ENCODE measurements at regions not wholly inside any gene's neighbourhood (a gene's known extent, or its start where the extent isn't known, plus 50 kb on each side); places are given as distances from the start of the nearest gene placed in this dataset.

GRCh38 chr10:78511324-78512204, 477.9 kb downstream of the RPS24 start:
- Mint-ChIP-seq H3K27ac (no peak overlapping the region), H3K9me3 (no peaks in the 10 kb centered on the region), H3K4me3 (no peak overlapping the region), H3K27me3 (no peaks in the 10 kb centered on the region), H3K4me1 (no peaks in the 10 kb centered on the region), H3K36me3 (no peaks in the 10 kb centered on the region)
- DNase-seq = no peak

- no peak for DNase-seq
- Mint-ChIP-seq H3K27ac (no peak overlapping the region), H3K36me3 (no peaks in the 10 kb centered on the region), H3K4me3 (no peak overlapping the region), H3K9me3 (no peaks in the 10 kb centered on the region), H3K4me1 (no peaks in the 10 kb centered on the region), H3K27me3 (no peaks in the 10 kb centered on the region)
Observed at GRCh38 chr10:78512205-78512550, 478.5 kb downstream of the RPS24 start.

GRCh38 chr10:78513330-78513729, 479.7 kb downstream of the RPS24 start:
- DNase-seq = no peak
- Mint-ChIP-seq H3K27me3 (no peaks in the 10 kb centered on the region), H3K36me3 (no peaks in the 10 kb centered on the region), H3K27ac (no peak overlapping the region), H3K4me1 (no peaks in the 10 kb centered on the region), H3K9me3 (no peaks in the 10 kb centered on the region), H3K4me3 (no peak overlapping the region)

- Mint-ChIP-seq H3K4me1 (no peaks in the 10 kb centered on the region), H3K27ac (no peak overlapping the region), H3K27me3 (no peaks in the 10 kb centered on the region), H3K9me3 (no peaks in the 10 kb centered on the region), H3K4me3 (no peak overlapping the region), H3K36me3 (no peaks in the 10 kb centered on the region)
- DNase-seq = no peak
Observed at GRCh38 chr10:78513986-78514385, 480.3 kb downstream of the RPS24 start.

- Mint-ChIP-seq H3K9me3 (no peaks in the 10 kb centered on the region), H3K4me3 (no peak overlapping the region), H3K4me1 (no peaks in the 10 kb centered on the region), H3K27ac (no peak overlapping the region), H3K27me3 (no peaks in the 10 kb centered on the region), H3K36me3 (no peaks in the 10 kb centered on the region)
- no peak for DNase-seq
Observed at GRCh38 chr10:78514459-78514858, 480.8 kb downstream of the RPS24 start.

GRCh38 chr10:78515038-78515872, 481.6 kb downstream of the RPS24 start:
- no peaks in the 10 kb centered on the region for H3K27me3 Mint-ChIP-seq
- H3K9me3 Mint-ChIP-seq = no peaks in the 10 kb centered on the region
- H3K4me3 Mint-ChIP-seq = no peak overlapping the region
- no peaks in the 10 kb centered on the region for H3K36me3 Mint-ChIP-seq
- H3K4me1 Mint-ChIP-seq = no peaks in the 10 kb centered on the region
- no peak overlapping the region for H3K27ac Mint-ChIP-seq
- DNase-seq = no peak

GRCh38 chr10:78515873-78516153, 482.1 kb downstream of the RPS24 start:
- Mint-ChIP-seq H3K9me3 (no peaks in the 10 kb centered on the region), H3K27me3 (no peaks in the 10 kb centered on the region), H3K27ac (no peak overlapping the region), H3K4me1 (peaks cover 3% of the 10 kb centered on the region), H3K36me3 (no peaks in the 10 kb centered on the region), H3K4me3 (no peak overlapping the region)
- no peak for DNase-seq

GRCh38 chr10:78516236-78516635, 482.6 kb downstream of the RPS24 start:
- Mint-ChIP-seq H3K36me3 (no peaks in the 10 kb centered on the region), H3K4me1 (peaks cover 4% of the 10 kb centered on the region), H3K4me3 (no peak overlapping the region), H3K27me3 (no peaks in the 10 kb centered on the region), H3K9me3 (no peaks in the 10 kb centered on the region), H3K27ac (no peak overlapping the region)
- no peak for DNase-seq

GRCh38 chr10:78516756-78517155, 483.1 kb downstream of the RPS24 start:
- no peak overlapping the region for H3K4me3 Mint-ChIP-seq
- H3K4me1 Mint-ChIP-seq = peaks cover 5% of the 10 kb centered on the region
- H3K27me3 Mint-ChIP-seq = no peaks in the 10 kb centered on the region
- no peak for DNase-seq
- H3K36me3 Mint-ChIP-seq = no peaks in the 10 kb centered on the region
- no peaks in the 10 kb centered on the region for H3K9me3 Mint-ChIP-seq
- H3K27ac Mint-ChIP-seq = no peak overlapping the region

- H3K36me3 Mint-ChIP-seq = no peaks in the 10 kb centered on the region
- H3K27me3 Mint-ChIP-seq = no peaks in the 10 kb centered on the region
- no peak overlapping the region for H3K4me3 Mint-ChIP-seq
- H3K27ac Mint-ChIP-seq = no peak overlapping the region
- no peak for DNase-seq
- peaks cover 5% of the 10 kb centered on the region for H3K4me1 Mint-ChIP-seq
- no peaks in the 10 kb centered on the region for H3K9me3 Mint-ChIP-seq
Observed at GRCh38 chr10:78518224-78518623, 484.6 kb downstream of the RPS24 start.

GRCh38 chr10:78520737-78521430, 487.2 kb downstream of the RPS24 start:
- H3K9me3 Mint-ChIP-seq = no peaks in the 10 kb centered on the region
- H3K4me1 Mint-ChIP-seq = peaks cover 5% of the 10 kb centered on the region
- no peaks in the 10 kb centered on the region for H3K36me3 Mint-ChIP-seq
- no peaks in the 10 kb centered on the region for H3K27me3 Mint-ChIP-seq
- no peak overlapping the region for H3K27ac Mint-ChIP-seq
- H3K4me3 Mint-ChIP-seq = no peak overlapping the region
- DNase-seq = no peak

GRCh38 chr10:78523453-78523852, 489.8 kb downstream of the RPS24 start:
- DNase-seq = no peak
- H3K4me3 Mint-ChIP-seq = no peak overlapping the region
- H3K27me3 Mint-ChIP-seq = no peaks in the 10 kb centered on the region
- H3K36me3 Mint-ChIP-seq = no peaks in the 10 kb centered on the region
- no peaks in the 10 kb centered on the region for H3K9me3 Mint-ChIP-seq
- peaks cover 5% of the 10 kb centered on the region for H3K4me1 Mint-ChIP-seq
- no peak overlapping the region for H3K27ac Mint-ChIP-seq

- H3K27ac Mint-ChIP-seq = no peak overlapping the region
- H3K4me3 Mint-ChIP-seq = no peak overlapping the region
- no peaks in the 10 kb centered on the region for H3K9me3 Mint-ChIP-seq
- no peak for DNase-seq
- H3K4me1 Mint-ChIP-seq = peaks cover 5% of the 10 kb centered on the region
- H3K36me3 Mint-ChIP-seq = no peaks in the 10 kb centered on the region
- H3K27me3 Mint-ChIP-seq = no peaks in the 10 kb centered on the region
Observed at GRCh38 chr10:78524342-78524741, 490.7 kb downstream of the RPS24 start.

GRCh38 chr10:78524941-78525340, 491.3 kb downstream of the RPS24 start:
- Mint-ChIP-seq H3K9me3 (no peaks in the 10 kb centered on the region), H3K4me3 (no peak overlapping the region), H3K36me3 (no peaks in the 10 kb centered on the region), H3K27ac (no peak overlapping the region), H3K4me1 (peaks cover 5% of the 10 kb centered on the region), H3K27me3 (no peaks in the 10 kb centered on the region)
- no peak for DNase-seq

- Mint-ChIP-seq H3K27me3 (no peaks in the 10 kb centered on the region), H3K9me3 (no peaks in the 10 kb centered on the region), H3K4me3 (no peak overlapping the region), H3K4me1 (no peaks in the 10 kb centered on the region), H3K36me3 (no peaks in the 10 kb centered on the region), H3K27ac (no peak overlapping the region)
- no peak for DNase-seq
Observed at GRCh38 chr10:78526347-78526746, 492.7 kb downstream of the RPS24 start.

Data from activated naive CD8-positive, alpha-beta T cell treated with anti-CD3 and anti-CD28 coated beads for 36 hours (primary cell).